Kidney (tissue), 13 donors: ENCODE measurements at regions not wholly inside any gene's neighbourhood (a gene's known extent, or its start where the extent isn't known, plus 50 kb on each side); places are given as distances from the start of the nearest gene placed in this dataset.

Experiments
- DNase-seq, 5 donors: peaks; one replicate each; pipeline ENCODE4 v3.0.0-alpha.2; 2013 to 2020
- FAIRE-seq: peaks from 2 replicates; lab custom pipeline; 2012; peaks lifted over from hg19 to GRCh38; lab: Jason Lieb, UNC
- H3K27ac ChIP-seq, 2 donors: one replicate each; pipeline ENCODE4 v1.7.0; 2013; ENCODE audit warnings: low read depth in 2 of 2, low read length in 2 of 2, inconsistent platforms in 1 of 2
- H3K27me3 ChIP-seq: one replicate; pipeline ENCODE4 v1.7.1; 2013; ENCODE audit warnings: low read length, inconsistent platforms; ENCODE audit not compliant: control insufficient read depth, insufficient read depth
- H3K36me3 ChIP-seq, 3 donors: one replicate each; pipeline versions ENCODE4 v1.7.0 to v1.7.1; 2013; ENCODE audit warnings: low read length in 3 of 3, control low read depth in 1 of 3, inconsistent platforms in 1 of 3; ENCODE audit not compliant: insufficient read depth in 3 of 3, control insufficient read depth in 2 of 3
- H3K4me1 ChIP-seq, 3 donors: one replicate each; pipeline versions ENCODE4 v1.7.0 to v1.7.1; 2013; ENCODE audit warnings: low read length in 3 of 3, inconsistent platforms in 1 of 3, low read depth in 1 of 3; ENCODE audit not compliant: control insufficient read depth in 2 of 3, insufficient read depth in 2 of 3
- H3K4me3 ChIP-seq, 3 donors: one replicate each; pipeline versions ENCODE4 v1.7.0 to v1.8.1; 2013; ENCODE audit warnings: low read length in 3 of 3, control low read depth in 1 of 3, inconsistent platforms in 1 of 3
- H3K9ac ChIP-seq, 3 donors: one replicate each; pipeline versions ENCODE4 v1.7.0 to v1.7.1; 2013; ENCODE audit warnings: low read length in 3 of 3, control low read depth in 1 of 3, inconsistent platforms in 1 of 3
- H3K9me3 ChIP-seq, 3 donors: one replicate each; pipeline versions ENCODE4 v1.7.0 to v1.7.1; 2013; ENCODE audit warnings: low read length in 3 of 3, control low read depth in 1 of 3, inconsistent platforms in 1 of 3; ENCODE audit not compliant: control insufficient read depth in 2 of 3, insufficient read depth in 1 of 3
- CTCF ChIP-seq: IDR thresholded peaks from 3 replicates; pipeline ENCODE4 v1.5.1; 2012; ENCODE audit warnings: mild to moderate bottlenecking, moderate library complexity, borderline replicate concordance; ENCODE audit not compliant: insufficient read depth; ENCODE audit errors: extremely low read depth
- intact Hi-C: fragments of 100-400 bp; cut with DNase I; formaldehyde crosslinking; loops from one replicate; pipeline ENCODE4 v1.11.1; 2022
- donor health status: control.
- donor health status: control.
- donor health status: control.
- donor health status: control.
- donor health status: control.
- donor health status: DM: yes; HTN: yes; CAD: no.
- donor health status: Normal renal cell carcinoma (clear cell type).

GRCh38 chr3:72587282-72587681 lies 261.0 kb downstream of the SHQ1 start:
- no peak for FAIRE-seq
- DNase-seq = no peak
- no peaks in the 10 kb centered on the region for H3K9me3 ChIP-seq
- no peaks in the 10 kb centered on the region for H3K27me3 ChIP-seq
- no peak for TF ChIP-seq CTCF
- H3K4me3 ChIP-seq = no peak overlapping the region
- H3K27ac ChIP-seq = no peak overlapping the region
- intact Hi-C loops = no loop called here
- H3K9ac ChIP-seq = no peak overlapping the region
- no peaks in the 10 kb centered on the region for H3K36me3 ChIP-seq
- peaks cover 0 to 4% (median 0%) of the 10 kb centered on the region in 3 donors for H3K4me1 ChIP-seq

- no peaks in the 10 kb centered on the region for H3K36me3 ChIP-seq
- H3K27ac ChIP-seq = no peak overlapping the region
- intact Hi-C loops = no loop called here
- DNase-seq (no peak), FAIRE-seq (no peak)
- no peak overlapping the region for H3K4me3 ChIP-seq
- H3K9ac ChIP-seq = no peak overlapping the region
- no peak for TF ChIP-seq CTCF
- no peaks in the 10 kb centered on the region for H3K27me3 ChIP-seq
- H3K4me1 ChIP-seq = peaks cover 0 to 4% (median 0%) of the 10 kb centered on the region in 3 donors
- H3K9me3 ChIP-seq = no peaks in the 10 kb centered on the region
Observed at GRCh38 chr3:72586694-72587093, 261.6 kb downstream of the SHQ1 start.

- no peaks in the 10 kb centered on the region for H3K36me3 ChIP-seq
- peaks cover 0 to 3% (median 0%) of the 10 kb centered on the region in 3 donors for H3K4me1 ChIP-seq
- no peak for DNase-seq
- H3K27ac ChIP-seq = no peak overlapping the region
- no peak for TF ChIP-seq CTCF
- H3K4me3 ChIP-seq = no peak overlapping the region
- intact Hi-C loops = no loop called here
- H3K9me3 ChIP-seq = no peaks in the 10 kb centered on the region
- H3K9ac ChIP-seq = no peak overlapping the region
- no peaks in the 10 kb centered on the region for H3K27me3 ChIP-seq
- no peak for FAIRE-seq
Observed at GRCh38 chr3:72585966-72586365, 262.3 kb downstream of the SHQ1 start.

- Histone ChIP-seq H3K27ac (no peak overlapping the region), H3K4me1 (no peaks in the 10 kb centered on the region), H3K27me3 (no peaks in the 10 kb centered on the region), H3K36me3 (no peaks in the 10 kb centered on the region), H3K4me3 (no peak overlapping the region), H3K9me3 (no peaks in the 10 kb centered on the region), H3K9ac (no peak overlapping the region)
- intact Hi-C loops = no loop called here
- TF ChIP-seq CTCF = no peak
- FAIRE-seq (no peak), DNase-seq (no peak)
Observed at GRCh38 chr3:72584262-72584661, 264.0 kb downstream of the SHQ1 start.
